ENCODE measurements at regions not wholly inside any gene's neighbourhood (a gene's known extent, or its start where the extent isn't known, plus 50 kb on each side); places are given as distances from the start of the nearest gene placed in this dataset.

- Histone ChIP-seq H3K27me3 (ENCODE audit: low read depth, low read length) (no peaks in the 10 kb centered on the region), H3K79me2 (ENCODE audit: low read length) (no peaks in the 10 kb centered on the region), H3K4me3 (ENCODE audit: low read length) (no peak overlapping the region), H3K4me1 (ENCODE audit: low read length) (no peaks in the 10 kb centered on the region), H2AFZ (ENCODE audit: low read depth, low read length) (no peak overlapping the region), H3K9ac (ENCODE audit: low read length) (no peak overlapping the region), H3K36me3 (replicated peaks; ENCODE audit: low read depth, low read length) (no peaks in the 10 kb centered on the region), H3K27ac (ENCODE audit: low read length) (no peak overlapping the region), H4K20me1 (ENCODE audit: insufficient read depth, low read length) (no peaks in the 10 kb centered on the region), H3K9me3 (ENCODE audit: insufficient read depth, low read length) (no peaks in the 10 kb centered on the region), H3K4me2 (ENCODE audit: low read length) (no peak overlapping the region)
- TF ChIP-seq CTCF (IDR thresholded peaks at IDR 0.05; ENCODE audit: low read depth, low read length) (no peak), EZH2phosphoT487 (IDR thresholded peaks at IDR 0.05; ENCODE audit: low read depth) (no peak)
Observed at GRCh38 chr7:42742318-42742717, 169.6 kb downstream of the C7orf25 start.

- Histone ChIP-seq H2AFZ (ENCODE audit: low read depth, low read length) (no peak overlapping the region), H3K4me2 (ENCODE audit: low read length) (no peak overlapping the region), H3K9me3 (ENCODE audit: insufficient read depth, low read length) (no peaks in the 10 kb centered on the region), H3K4me3 (ENCODE audit: low read length) (no peak overlapping the region), H3K79me2 (ENCODE audit: low read length) (no peaks in the 10 kb centered on the region), H3K4me1 (ENCODE audit: low read length) (no peaks in the 10 kb centered on the region), H3K36me3 (replicated peaks; ENCODE audit: low read depth, low read length) (no peaks in the 10 kb centered on the region), H3K9ac (ENCODE audit: low read length) (no peak overlapping the region), H3K27me3 (ENCODE audit: low read depth, low read length) (no peaks in the 10 kb centered on the region), H3K27ac (ENCODE audit: low read length) (no peak overlapping the region), H4K20me1 (ENCODE audit: insufficient read depth, low read length) (no peaks in the 10 kb centered on the region)
- TF ChIP-seq CTCF (IDR thresholded peaks at IDR 0.05; ENCODE audit: low read depth, low read length) (no peak), EZH2phosphoT487 (IDR thresholded peaks at IDR 0.05; ENCODE audit: low read depth) (no peak)
Observed at GRCh38 chr7:42740408-42740807, 171.5 kb downstream of the C7orf25 start.

GRCh38 chr7:42739638-42740037 lies 172.2 kb downstream of the C7orf25 start:
- no peaks in the 10 kb centered on the region for H3K79me2 ChIP-seq (ENCODE audit: low read length)
- TF ChIP-seq CTCF (IDR thresholded peaks at IDR 0.05; ENCODE audit: low read depth, low read length) (no peak), EZH2phosphoT487 (IDR thresholded peaks at IDR 0.05; ENCODE audit: low read depth) (no peak)
- H3K27me3 ChIP-seq (ENCODE audit: low read depth, low read length), result no peaks in the 10 kb centered on the region
- no peak overlapping the region for H3K4me2 ChIP-seq (ENCODE audit: low read length)
- no peaks in the 10 kb centered on the region for H4K20me1 ChIP-seq (ENCODE audit: insufficient read depth, low read length)
- no peak overlapping the region for H3K27ac ChIP-seq (ENCODE audit: low read length)
- H3K4me3 ChIP-seq (ENCODE audit: low read length), result no peak overlapping the region
- no peaks in the 10 kb centered on the region for H3K4me1 ChIP-seq (ENCODE audit: low read length)
- H2AFZ ChIP-seq (ENCODE audit: low read depth, low read length), result no peak overlapping the region
- no peaks in the 10 kb centered on the region for H3K36me3 ChIP-seq (replicated peaks; ENCODE audit: low read depth, low read length)
- H3K9me3 ChIP-seq (ENCODE audit: insufficient read depth, low read length), result no peaks in the 10 kb centered on the region
- no peak overlapping the region for H3K9ac ChIP-seq (ENCODE audit: low read length)

GRCh38 chr7:42736931-42737330 lies 174.9 kb downstream of the C7orf25 start:
- no peak overlapping the region for H3K4me2 ChIP-seq (ENCODE audit: low read length)
- no peak overlapping the region for H3K4me3 ChIP-seq (ENCODE audit: low read length)
- no peaks in the 10 kb centered on the region for H3K27me3 ChIP-seq (ENCODE audit: low read depth, low read length)
- H4K20me1 ChIP-seq (ENCODE audit: insufficient read depth, low read length), result no peaks in the 10 kb centered on the region
- H3K27ac ChIP-seq (ENCODE audit: low read length), result no peak overlapping the region
- no peaks in the 10 kb centered on the region for H3K36me3 ChIP-seq (replicated peaks; ENCODE audit: low read depth, low read length)
- H3K4me1 ChIP-seq (ENCODE audit: low read length), result no peaks in the 10 kb centered on the region
- TF ChIP-seq EZH2phosphoT487 (IDR thresholded peaks at IDR 0.05; ENCODE audit: low read depth) (no peak), CTCF (IDR thresholded peaks at IDR 0.05; ENCODE audit: low read depth, low read length) (no peak)
- H3K79me2 ChIP-seq (ENCODE audit: low read length), result no peaks in the 10 kb centered on the region
- no peaks in the 10 kb centered on the region for H3K9me3 ChIP-seq (ENCODE audit: insufficient read depth, low read length)
- H3K9ac ChIP-seq (ENCODE audit: low read length), result no peak overlapping the region
- H2AFZ ChIP-seq (ENCODE audit: low read depth, low read length), result no peak overlapping the region
